ENCODE measurements at regions not wholly inside any gene's neighbourhood (a gene's known extent, or its start where the extent isn't known, plus 50 kb on each side); places are given as distances from the start of the nearest gene placed in this dataset.

- DNase-seq (ENCODE audit: low read depth in 2 of 2) = peak; percentile 62 to 79
These were observed 53.7 kb upstream of the KDM4C start for GRCh38 chr9:6703898-6704639.

GRCh38 chr9:6702707-6703106 is 55.1 kb upstream of the KDM4C start:
- no peak for DNase-seq (ENCODE audit: low read depth in 2 of 2)

- DNase-seq (ENCODE audit: low read depth in 2 of 2) = no peak
These were observed 50.6 kb upstream of the GLDC start for GRCh38 chr9:6696178-6696577.

GRCh38 chr9:6695121-6695814 is 49.7 kb upstream of the GLDC start:
- DNase-seq (ENCODE audit: low read depth in 2 of 2) = no peak

Measured in stimulated activated CD4-positive, alpha-beta T cell treated with anti-CD3 and anti-CD28 coated beads, Interleukin-15, amount 100 ng/mL, for 48 hours (primary cell).